Endodermal cell (in vitro differentiated cells): ENCODE measurements at regions not wholly inside any gene's neighbourhood (a gene's known extent, or its start where the extent isn't known, plus 50 kb on each side); places are given as distances from the start of the nearest gene placed in this dataset.
A peak's percentile ranks its signal among the peaks of the same experiment; 100 is the strongest.

Source experiments
- DNase-seq: peaks from one replicate; pipeline ENCODE4 v3.0.0-alpha.2; 2017
- H3K27ac ChIP-seq: 2 replicates; pipeline ENCODE4 v1.5.1; 2013; ENCODE audit warnings: mild to moderate bottlenecking, low read depth, low read length, moderate library complexity
- H3K27me3 ChIP-seq: 2 replicates; pipeline ENCODE4 v1.6.1; 2013; ENCODE audit warnings: mild to moderate bottlenecking, low read length, moderate library complexity; ENCODE audit not compliant: insufficient read depth, control insufficient read depth, poor library complexity, severe bottlenecking
- H3K36me3 ChIP-seq: 2 replicates; pipeline ENCODE4 v1.7.0; 2013; ENCODE audit warnings: mild to moderate bottlenecking, low read length, moderate library complexity; ENCODE audit not compliant: control insufficient read depth, insufficient read depth
- H3K4me1 ChIP-seq: one replicate; pipeline ENCODE4 v1.7.0; 2013; ENCODE audit warnings: low read length; ENCODE audit not compliant: control insufficient read depth, insufficient read depth
- H3K4me3 ChIP-seq: 2 replicates; pipeline ENCODE4 v1.5.1; 2013; ENCODE audit warnings: mild to moderate bottlenecking, low read length, moderate library complexity
- H3K9ac ChIP-seq: 2 replicates; pipeline ENCODE4 v1.6.1; 2013; ENCODE audit warnings: mild to moderate bottlenecking, low read length, moderate library complexity; ENCODE audit not compliant: poor library complexity, severe bottlenecking; ENCODE audit errors: extremely low read depth
- H3K9me3 ChIP-seq: 2 replicates; pipeline ENCODE4 v1.6.1; 2013; ENCODE audit warnings: mild to moderate bottlenecking, low read length, moderate library complexity; ENCODE audit not compliant: control insufficient read depth
- H3K27ac Mint-ChIP-seq: 2 replicates; pipeline ENCODE4 v1.8.0; 2020; ENCODE audit warnings: mixed read lengths
- H3K27me3 Mint-ChIP-seq: 2 replicates; pipeline ENCODE4 v1.8.0; 2021; ENCODE audit warnings: mild to moderate bottlenecking, mixed read lengths; ENCODE audit not compliant: insufficient read depth
- H3K36me3 Mint-ChIP-seq: 2 replicates; pipeline ENCODE4 v1.8.0; 2020; ENCODE audit warnings: low read depth, mixed read lengths
- H3K4me1 Mint-ChIP-seq: 2 replicates; pipeline ENCODE4 v1.8.0; 2020; ENCODE audit warnings: mixed read lengths
- H3K4me3 Mint-ChIP-seq: 2 replicates; pipeline ENCODE4 v1.8.0; 2020; ENCODE audit warnings: mild to moderate bottlenecking, moderate library complexity, mixed read lengths
- H3K9me3 Mint-ChIP-seq: 2 replicates; pipeline ENCODE4 v1.8.0; 2020; ENCODE audit warnings: mild to moderate bottlenecking, mixed read lengths
- WGBS, 2 experiments: methylation state at CpG; one replicate each; pipeline versions ENCODE4 v1.1.5 to v1.1.7; 2013; ENCODE audit warnings: missing lambda C conversion rate in 2 of 2, mixed read lengths in 1 of 2; ENCODE audit not compliant: insufficient coverage in 1 of 2, insufficient read length in 1 of 2; 5-methylcytosine and 5-hydroxymethylcytosine counted together
- TF ChIP-seq, protein P1 (sequence below): fragments of 200-600 bp; sonication (generic); conservative IDR thresholded peaks from 2 replicates; pipeline ENCODE4 v1.5.0; 2021; ENCODE audit warnings: antibody characterized with exemption, mild to moderate bottlenecking

DNA sequence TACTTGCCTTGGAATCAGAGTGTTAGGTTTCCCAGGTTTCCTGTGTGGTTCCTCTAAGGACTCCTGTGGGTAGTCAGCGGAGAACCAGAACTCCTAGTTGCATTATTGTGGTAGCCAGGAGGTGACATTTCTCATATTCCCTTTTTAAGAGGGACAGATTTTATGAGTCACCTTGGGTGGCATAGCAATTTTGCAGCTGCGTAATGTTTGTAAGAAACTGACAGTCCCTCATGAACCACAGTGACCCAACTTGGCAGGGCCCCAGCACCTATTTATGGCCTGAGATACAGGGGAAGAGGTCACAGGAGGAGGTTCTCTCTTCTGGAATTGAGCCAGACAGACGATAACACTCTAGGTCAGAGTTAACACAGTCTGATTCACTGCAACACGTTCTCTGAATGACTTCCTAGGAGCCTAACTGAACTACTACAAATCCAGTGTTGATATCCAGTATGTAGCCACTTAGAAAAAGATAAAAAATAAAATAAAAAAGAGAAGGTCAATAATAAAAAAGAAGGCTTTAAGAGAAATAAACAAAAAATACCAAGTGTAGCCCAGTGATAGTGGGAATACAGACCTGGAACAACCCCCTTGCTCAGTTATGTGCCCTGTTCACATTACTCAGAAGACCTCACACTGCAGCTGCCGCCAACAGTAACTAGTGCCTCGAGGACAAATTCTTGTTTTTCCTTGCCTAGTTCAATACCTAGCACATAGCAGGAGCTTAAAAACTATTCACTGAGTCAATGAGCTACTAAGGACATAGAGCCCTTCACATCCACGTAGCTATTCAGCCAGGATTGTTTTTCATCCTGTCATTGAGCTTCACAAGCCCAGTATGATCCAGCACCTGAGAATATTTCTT, 50.7 kb upstream of the VLDLR start:
- H3K27me3 Mint-ChIP-seq, result no peaks in the 10 kb centered on the region
- Histone ChIP-seq H3K27me3 (no peaks in the 10 kb centered on the region), H3K27ac (peak overlapping the region; percentile 8), H3K9me3 (no peaks in the 10 kb centered on the region), H3K36me3 (no peaks in the 10 kb centered on the region), H3K4me1 (peaks cover 12% of the 10 kb centered on the region), H3K4me3 (no peak overlapping the region), H3K9ac (no peak overlapping the region)
- DNase-seq, result no peak
- no peaks in the 10 kb centered on the region for H3K9me3 Mint-ChIP-seq
- peaks cover 13% of the 10 kb centered on the region for H3K4me1 Mint-ChIP-seq
- H3K27ac Mint-ChIP-seq, result no peak overlapping the region
- no peaks in the 10 kb centered on the region for H3K36me3 Mint-ChIP-seq
- WGBS, 2 experiments, result 91% methylated on average over 6 to 7 of the region's 7 CpGs
- H3K4me3 Mint-ChIP-seq, result no peak overlapping the region
- TF ChIP-seq, protein P1, sequence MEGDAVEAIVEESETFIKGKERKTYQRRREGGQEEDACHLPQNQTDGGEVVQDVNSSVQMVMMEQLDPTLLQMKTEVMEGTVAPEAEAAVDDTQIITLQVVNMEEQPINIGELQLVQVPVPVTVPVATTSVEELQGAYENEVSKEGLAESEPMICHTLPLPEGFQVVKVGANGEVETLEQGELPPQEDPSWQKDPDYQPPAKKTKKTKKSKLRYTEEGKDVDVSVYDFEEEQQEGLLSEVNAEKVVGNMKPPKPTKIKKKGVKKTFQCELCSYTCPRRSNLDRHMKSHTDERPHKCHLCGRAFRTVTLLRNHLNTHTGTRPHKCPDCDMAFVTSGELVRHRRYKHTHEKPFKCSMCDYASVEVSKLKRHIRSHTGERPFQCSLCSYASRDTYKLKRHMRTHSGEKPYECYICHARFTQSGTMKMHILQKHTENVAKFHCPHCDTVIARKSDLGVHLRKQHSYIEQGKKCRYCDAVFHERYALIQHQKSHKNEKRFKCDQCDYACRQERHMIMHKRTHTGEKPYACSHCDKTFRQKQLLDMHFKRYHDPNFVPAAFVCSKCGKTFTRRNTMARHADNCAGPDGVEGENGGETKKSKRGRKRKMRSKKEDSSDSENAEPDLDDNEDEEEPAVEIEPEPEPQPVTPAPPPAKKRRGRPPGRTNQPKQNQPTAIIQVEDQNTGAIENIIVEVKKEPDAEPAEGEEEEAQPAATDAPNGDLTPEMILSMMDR, result no peak
